HUES6 (cell line): ENCODE measurements at regions not wholly inside any gene's neighbourhood (a gene's known extent, or its start where the extent isn't known, plus 50 kb on each side); places are given as distances from the start of the nearest gene placed in this dataset.

Experiments
- H3K27ac ChIP-seq: 2 replicates; pipeline ENCODE4 v1.7.0; 2013; ENCODE audit warnings: low read depth, mild to moderate bottlenecking, low read length, inconsistent platforms
- H3K27me3 ChIP-seq: 2 replicates; pipeline ENCODE4 v1.6.1; 2013; ENCODE audit warnings: low read length; ENCODE audit not compliant: control insufficient read depth, insufficient read depth
- H3K36me3 ChIP-seq: 2 replicates; pipeline ENCODE4 v1.6.1; 2013; ENCODE audit warnings: low read length; ENCODE audit not compliant: control insufficient read depth, insufficient read depth
- H3K4me1 ChIP-seq: 2 replicates; pipeline ENCODE4 v1.6.1; 2013; ENCODE audit warnings: low read length; ENCODE audit not compliant: control insufficient read depth, insufficient read depth
- H3K4me3 ChIP-seq: 2 replicates; pipeline ENCODE4 v1.5.1; 2013; ENCODE audit warnings: low read depth, low read length
- H3K9ac ChIP-seq: one replicate; pipeline ENCODE4 v1.6.1; 2013; ENCODE audit warnings: mild to moderate bottlenecking, low read length
- H3K9me3 ChIP-seq: 2 replicates; pipeline ENCODE4 v1.6.1; 2013; ENCODE audit warnings: low read depth, low read length; ENCODE audit not compliant: control insufficient read depth, insufficient read depth

- Histone ChIP-seq H3K36me3 (no peaks in the 10 kb centered on the region), H3K4me1 (no peaks in the 10 kb centered on the region), H3K4me3 (no peak overlapping the region), H3K9me3 (no peaks in the 10 kb centered on the region), H3K27ac (no peak overlapping the region), H3K27me3 (no peaks in the 10 kb centered on the region; the same call in 1 of the 2 replicates), H3K9ac (no peak overlapping the region)
These were observed 350.8 kb upstream of the GRIA3 start for GRCh38 chrX:122833230-122833629.

DNA sequence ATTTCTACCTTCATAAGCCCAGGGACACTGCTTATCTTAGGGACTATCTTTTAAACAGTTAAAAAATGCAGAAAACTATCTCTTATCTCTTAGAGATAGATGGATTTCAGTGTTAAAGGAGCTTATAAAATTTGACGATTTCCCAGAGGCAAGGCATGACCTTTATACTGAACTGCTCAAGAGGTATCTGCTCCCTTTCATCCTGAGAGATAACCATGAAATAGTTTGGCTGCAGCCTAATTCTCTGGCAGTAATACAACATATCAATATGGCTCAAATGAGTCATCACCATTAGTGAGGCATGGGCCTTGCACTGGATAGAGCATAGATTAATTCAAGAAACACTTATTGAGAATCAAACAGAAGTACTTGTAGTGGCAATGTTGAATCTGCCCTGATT lies 348.2 kb upstream of the GRIA3 start:
- no peak overlapping the region for H3K4me3 ChIP-seq
- H3K4me1 ChIP-seq, result no peaks in the 10 kb centered on the region
- no peaks in the 10 kb centered on the region; the same call in 1 of the 2 replicates for H3K27me3 ChIP-seq
- no peak overlapping the region for H3K27ac ChIP-seq
- no peaks in the 10 kb centered on the region for H3K9me3 ChIP-seq
- H3K9ac ChIP-seq, result no peak overlapping the region
- H3K36me3 ChIP-seq, result no peaks in the 10 kb centered on the region

GRCh38 chrX:122850326-122850725 lies 333.8 kb upstream of the GRIA3 start:
- H3K4me3 ChIP-seq, result no peak overlapping the region
- no peak overlapping the region for H3K9ac ChIP-seq
- H3K27ac ChIP-seq, result no peak overlapping the region
- H3K36me3 ChIP-seq, result no peaks in the 10 kb centered on the region
- no peaks in the 10 kb centered on the region for H3K9me3 ChIP-seq
- H3K4me1 ChIP-seq, result no peaks in the 10 kb centered on the region
- peaks cover 3% of the 10 kb centered on the region; the same call in 1 of the 2 replicates for H3K27me3 ChIP-seq

- Histone ChIP-seq H3K9me3 (no peaks in the 10 kb centered on the region), H3K4me1 (no peaks in the 10 kb centered on the region), H3K27me3 (peaks cover 4% of the 10 kb centered on the region; the same call in 1 of the 2 replicates), H3K36me3 (no peaks in the 10 kb centered on the region), H3K27ac (no peak overlapping the region), H3K9ac (no peak overlapping the region), H3K4me3 (no peak overlapping the region)
These were observed 327.9 kb upstream of the GRIA3 start for GRCh38 chrX:122856205-122856604.

DNA sequence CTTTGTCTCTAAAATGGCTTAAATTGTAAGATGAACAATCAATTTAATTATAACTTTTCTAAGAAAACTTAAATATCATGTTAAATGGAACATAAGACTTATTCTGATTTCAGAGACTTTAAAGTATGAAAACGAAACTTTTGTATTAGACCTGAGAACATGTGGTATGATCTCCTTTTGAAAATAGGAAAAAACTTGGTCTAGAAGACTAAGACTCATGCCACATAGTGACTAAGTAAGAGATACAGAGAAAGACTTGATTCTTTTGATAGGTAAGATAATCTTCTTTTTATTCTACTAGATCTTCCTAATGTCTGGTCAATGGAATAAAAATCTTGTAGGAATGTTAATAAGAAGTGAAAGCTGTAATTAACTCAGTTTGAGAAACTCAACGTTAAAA lies 326.3 kb upstream of the GRIA3 start:
- Histone ChIP-seq H3K27ac (no peak overlapping the region), H3K36me3 (no peaks in the 10 kb centered on the region), H3K4me1 (no peaks in the 10 kb centered on the region), H3K27me3 (peaks cover 4% of the 10 kb centered on the region; the same call in 1 of the 2 replicates), H3K9ac (no peak overlapping the region), H3K9me3 (no peaks in the 10 kb centered on the region), H3K4me3 (no peak overlapping the region)

- Histone ChIP-seq H3K9ac (no peak overlapping the region), H3K4me1 (no peaks in the 10 kb centered on the region), H3K36me3 (no peaks in the 10 kb centered on the region), H3K9me3 (no peaks in the 10 kb centered on the region), H3K27me3 (no peaks in the 10 kb centered on the region; the same call in 1 of the 2 replicates), H3K27ac (no peak overlapping the region), H3K4me3 (no peak overlapping the region)
These were observed 321.0 kb upstream of the GRIA3 start for GRCh38 chrX:122863067-122863466.

- Histone ChIP-seq H3K4me1 (peaks cover 2% of the 10 kb centered on the region; the same call in 1 of the 2 replicates), H3K9me3 (no peaks in the 10 kb centered on the region), H3K36me3 (no peaks in the 10 kb centered on the region), H3K9ac (no peak overlapping the region), H3K4me3 (no peak overlapping the region), H3K27me3 (no peaks in the 10 kb centered on the region; the same call in 1 of the 2 replicates), H3K27ac (no peak overlapping the region)
These were observed 317.5 kb upstream of the GRIA3 start for GRCh38 chrX:122866532-122866931.

- no peak overlapping the region for H3K9ac ChIP-seq
- H3K4me1 ChIP-seq, result peaks cover 2% of the 10 kb centered on the region; the same call in 1 of the 2 replicates
- no peaks in the 10 kb centered on the region for H3K36me3 ChIP-seq
- H3K27ac ChIP-seq, result no peak overlapping the region
- no peaks in the 10 kb centered on the region for H3K9me3 ChIP-seq
- no peak overlapping the region for H3K4me3 ChIP-seq
- no peaks in the 10 kb centered on the region; the same call in 1 of the 2 replicates for H3K27me3 ChIP-seq
These were observed 315.4 kb upstream of the GRIA3 start for GRCh38 chrX:122868631-122869030.

DNA sequence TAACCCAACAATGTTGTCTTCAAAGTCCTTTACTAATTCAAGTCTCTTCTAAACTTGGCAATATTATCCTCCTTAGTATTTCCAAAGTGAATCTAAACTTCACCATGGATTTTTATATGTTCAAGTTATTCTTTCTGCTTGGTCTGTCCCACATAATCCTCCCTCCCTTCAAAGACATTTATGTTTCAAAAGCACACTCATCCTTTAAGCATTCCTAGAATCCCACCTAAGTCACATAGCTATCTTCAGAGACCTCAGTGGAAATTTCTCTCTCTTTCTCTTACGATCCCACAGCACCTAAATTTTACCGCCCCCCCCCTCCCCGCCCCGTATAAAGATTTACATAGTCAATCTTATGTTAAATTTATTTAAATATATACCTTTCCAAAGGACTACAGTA lies 314.9 kb upstream of the GRIA3 start:
- no peaks in the 10 kb centered on the region; the same call in 1 of the 2 replicates for H3K27me3 ChIP-seq

GRCh38 chrX:122878269-122878668 lies 305.8 kb upstream of the GRIA3 start:
- H3K4me1 ChIP-seq, result peaks cover 10% of the 10 kb centered on the region; the same call in 1 of the 2 replicates
- H3K36me3 ChIP-seq, result no peaks in the 10 kb centered on the region
- H3K27me3 ChIP-seq, result no peaks in the 10 kb centered on the region; the same call in 1 of the 2 replicates
- no peak overlapping the region for H3K4me3 ChIP-seq
- H3K27ac ChIP-seq, result no peak overlapping the region
- H3K9ac ChIP-seq, result no peak overlapping the region
- no peaks in the 10 kb centered on the region for H3K9me3 ChIP-seq

More for the DNA sequence above, 314.9 kb upstream of the GRIA3 start:
- peaks cover 2% of the 10 kb centered on the region; the same call in 1 of the 2 replicates for H3K4me1 ChIP-seq
- no peaks in the 10 kb centered on the region for H3K9me3 ChIP-seq
- no peak overlapping the region for H3K27ac ChIP-seq
- H3K4me3 ChIP-seq, result no peak overlapping the region
- no peaks in the 10 kb centered on the region for H3K36me3 ChIP-seq
- H3K9ac ChIP-seq, result no peak overlapping the region

DNA sequence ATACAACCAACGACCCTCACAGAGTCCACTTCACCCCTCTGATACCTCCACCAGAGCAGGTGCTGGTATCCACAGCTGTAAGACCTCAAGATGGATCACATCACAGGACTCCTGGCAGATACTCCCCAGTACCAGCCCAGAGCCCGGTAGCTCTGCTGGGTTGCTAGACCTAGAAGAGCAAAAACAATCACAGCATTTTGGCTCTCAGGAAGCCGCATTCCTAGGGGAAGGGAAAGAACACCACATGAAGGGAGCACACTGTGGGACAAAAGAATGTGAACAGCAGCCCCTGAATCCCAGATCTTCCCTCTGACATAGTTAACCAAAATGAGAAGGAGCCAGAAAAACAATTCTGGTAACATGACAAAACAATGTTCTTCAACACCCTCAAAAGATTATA lies 303.1 kb upstream of the GRIA3 start:
- H3K36me3 ChIP-seq, result no peaks in the 10 kb centered on the region
- no peaks in the 10 kb centered on the region for H3K9me3 ChIP-seq
- H3K27ac ChIP-seq, result no peak overlapping the region
- no peak overlapping the region for H3K9ac ChIP-seq
- H3K4me1 ChIP-seq, result peaks cover 10% of the 10 kb centered on the region; the same call in 1 of the 2 replicates
- H3K4me3 ChIP-seq, result no peak overlapping the region
- H3K27me3 ChIP-seq, result no peaks in the 10 kb centered on the region; the same call in 1 of the 2 replicates
